Mesenteric fat pad (tissue), 1 donor: ENCODE measurements at regions not wholly inside any gene's neighbourhood (a gene's known extent, or its start where the extent isn't known, plus 50 kb on each side); places are given as distances from the start of the nearest gene placed in this dataset.

Experiments used
- DNase-seq: peaks from one replicate; pipeline ENCODE4 v3.0.0-alpha.2; 2020; ENCODE audit warnings: low spot score
- donor health status: DM: yes; HTN: yes; CAD: no.

GRCh38 chr2:23149777-23150176, 235.2 kb upstream of the KLHL29 start:
- DNase-seq: no peak

GRCh38 chr2:23153484-23153883, 231.5 kb upstream of the KLHL29 start:
- no peak for DNase-seq

- no peak for DNase-seq
Observed at GRCh38 chr2:23155022-23155421, 230.0 kb upstream of the KLHL29 start.

DNA sequence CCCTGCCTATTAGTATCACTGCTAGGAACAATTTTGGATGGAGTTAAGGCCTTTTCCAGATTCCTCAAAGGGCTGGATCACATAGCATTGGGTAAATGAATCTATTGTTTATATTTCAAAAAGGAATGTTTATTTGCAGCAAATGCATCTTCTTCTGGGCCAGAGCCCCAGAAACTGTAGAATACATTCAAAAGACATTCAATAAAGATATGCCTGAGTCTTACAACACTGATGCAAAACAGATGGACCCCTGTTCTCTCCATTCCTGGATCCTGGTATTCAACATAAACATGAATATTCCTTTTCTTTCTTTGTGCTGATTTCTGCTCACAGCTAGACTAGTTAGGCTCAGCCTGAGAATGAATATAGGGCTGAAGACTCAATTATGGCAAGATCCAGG, 227.2 kb upstream of the KLHL29 start:
- DNase-seq: no peak

DNA sequence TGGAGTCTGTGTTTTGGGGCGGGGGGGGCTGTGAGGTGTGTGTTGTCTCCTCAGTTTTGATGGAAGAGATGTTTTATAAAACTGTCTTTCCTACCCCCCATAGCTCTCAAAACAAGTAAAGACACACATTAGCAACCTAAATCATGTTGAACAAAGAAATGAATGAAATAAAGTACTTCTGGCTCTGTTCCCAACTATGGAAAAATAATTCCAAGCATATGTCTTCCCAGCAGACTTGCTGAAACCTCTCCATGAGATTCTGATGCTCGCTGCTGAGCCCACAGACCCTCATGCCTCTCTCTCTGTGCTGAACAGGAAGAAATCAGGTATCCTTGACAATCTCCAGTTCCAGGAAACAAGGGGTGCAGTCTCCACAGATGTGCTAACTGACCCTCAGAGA, 226.7 kb upstream of the KLHL29 start:
- no peak for DNase-seq

GRCh38 chr2:23159746-23160405, 225.1 kb upstream of the KLHL29 start:
- DNase-seq: no peak

DNA sequence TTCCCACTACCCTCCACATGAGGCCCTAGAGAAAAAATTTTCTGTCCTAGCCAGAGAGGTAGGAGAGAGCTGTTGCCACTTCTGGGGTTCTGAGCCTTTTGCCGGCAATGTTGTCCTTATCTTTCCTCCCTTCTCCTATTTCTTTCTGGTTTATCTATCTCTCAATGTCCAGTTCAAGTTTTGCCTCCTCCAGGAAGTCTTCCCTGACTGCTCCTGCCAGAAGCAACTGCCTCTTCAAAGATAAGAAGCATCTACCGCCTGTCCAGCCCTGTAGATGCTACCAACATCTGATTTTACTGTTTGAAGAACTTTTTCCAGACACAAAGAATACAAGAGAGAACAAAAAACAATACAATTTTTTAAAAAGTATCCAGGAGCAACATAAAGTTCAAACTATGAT, 220.8 kb upstream of the KLHL29 start:
- no peak for DNase-seq

- DNase-seq: no peak
Observed at GRCh38 chr2:23169896-23170295, 215.1 kb upstream of the KLHL29 start.

DNA sequence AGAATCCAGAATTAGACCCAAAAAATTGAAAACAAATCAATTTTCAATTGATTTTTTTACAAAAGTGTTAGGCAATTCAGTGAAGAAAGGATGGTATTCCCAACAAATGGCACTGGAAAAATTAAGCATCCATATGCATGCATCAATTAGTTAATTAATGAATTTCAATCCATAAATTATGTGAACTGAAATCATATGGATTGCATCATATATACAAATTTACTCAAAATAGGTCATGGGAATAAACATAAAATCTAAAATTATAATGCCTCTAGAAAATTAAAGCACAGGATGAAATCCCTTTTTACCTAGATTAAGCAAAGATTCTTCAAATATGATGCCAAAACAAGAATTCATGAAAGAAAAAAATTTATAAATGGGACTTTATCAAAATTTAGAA, 213.9 kb upstream of the KLHL29 start:
- DNase-seq: no peak

- no peak for DNase-seq
Observed at GRCh38 chr2:23178396-23178795, 206.6 kb upstream of the KLHL29 start.

DNA sequence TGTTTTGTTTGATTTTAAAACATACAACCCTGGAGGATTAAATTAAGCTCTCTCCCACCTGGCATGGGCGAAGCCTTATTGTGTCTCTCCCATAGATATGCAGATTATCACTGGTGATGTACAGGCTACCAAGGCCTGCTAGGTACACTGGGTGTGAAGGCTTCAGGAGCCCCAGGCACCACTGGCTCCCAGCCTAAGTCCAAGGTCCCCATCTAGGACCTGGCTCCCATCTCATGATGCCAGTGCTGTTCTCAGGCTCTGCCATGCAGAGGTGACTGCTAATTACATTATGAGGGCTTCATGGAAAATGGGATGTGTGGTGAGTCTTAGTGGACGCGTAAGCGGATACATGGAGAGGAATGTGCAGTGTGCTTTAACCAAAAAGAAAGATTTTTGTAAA, 201.2 kb upstream of the KLHL29 start:
- DNase-seq: no peak

DNA sequence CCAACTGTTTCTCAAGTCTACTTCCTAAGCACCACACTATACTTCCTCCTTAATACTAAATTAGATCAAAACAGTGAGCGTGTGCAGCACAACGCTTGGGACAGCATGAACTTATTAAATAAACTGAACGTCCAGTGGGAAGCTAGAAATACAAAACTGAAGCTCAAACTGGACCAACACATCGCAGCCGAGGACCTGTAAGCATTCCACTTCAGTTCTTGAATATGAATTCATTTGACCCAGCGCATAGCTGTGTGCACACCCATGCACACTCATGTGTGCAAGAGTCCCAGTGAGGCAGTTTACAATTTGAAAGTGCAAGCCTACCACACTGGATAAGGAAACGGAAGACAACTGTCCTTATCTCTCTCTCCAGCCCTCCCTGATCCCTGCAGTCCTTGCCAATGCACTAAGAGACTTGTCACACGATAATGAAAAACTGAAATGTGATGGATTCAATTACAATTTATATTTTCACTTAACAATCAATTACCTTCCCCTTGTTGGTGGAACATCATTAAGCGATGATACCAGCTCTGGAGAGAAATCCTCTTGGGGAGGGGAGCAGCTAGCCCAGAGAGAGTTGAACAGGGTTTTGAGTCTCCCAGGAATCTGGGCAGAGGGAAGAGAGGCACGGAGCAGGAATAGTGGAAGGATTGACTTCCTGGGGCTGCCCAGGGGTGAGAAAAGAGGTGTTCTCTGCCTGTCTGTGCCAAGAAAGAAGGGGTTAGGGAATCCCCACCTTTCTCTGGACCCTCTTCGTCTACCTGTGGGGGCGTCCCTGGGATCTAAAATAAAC, 186.5 kb upstream of the KLHL29 start:
- DNase-seq: no peak

DNA sequence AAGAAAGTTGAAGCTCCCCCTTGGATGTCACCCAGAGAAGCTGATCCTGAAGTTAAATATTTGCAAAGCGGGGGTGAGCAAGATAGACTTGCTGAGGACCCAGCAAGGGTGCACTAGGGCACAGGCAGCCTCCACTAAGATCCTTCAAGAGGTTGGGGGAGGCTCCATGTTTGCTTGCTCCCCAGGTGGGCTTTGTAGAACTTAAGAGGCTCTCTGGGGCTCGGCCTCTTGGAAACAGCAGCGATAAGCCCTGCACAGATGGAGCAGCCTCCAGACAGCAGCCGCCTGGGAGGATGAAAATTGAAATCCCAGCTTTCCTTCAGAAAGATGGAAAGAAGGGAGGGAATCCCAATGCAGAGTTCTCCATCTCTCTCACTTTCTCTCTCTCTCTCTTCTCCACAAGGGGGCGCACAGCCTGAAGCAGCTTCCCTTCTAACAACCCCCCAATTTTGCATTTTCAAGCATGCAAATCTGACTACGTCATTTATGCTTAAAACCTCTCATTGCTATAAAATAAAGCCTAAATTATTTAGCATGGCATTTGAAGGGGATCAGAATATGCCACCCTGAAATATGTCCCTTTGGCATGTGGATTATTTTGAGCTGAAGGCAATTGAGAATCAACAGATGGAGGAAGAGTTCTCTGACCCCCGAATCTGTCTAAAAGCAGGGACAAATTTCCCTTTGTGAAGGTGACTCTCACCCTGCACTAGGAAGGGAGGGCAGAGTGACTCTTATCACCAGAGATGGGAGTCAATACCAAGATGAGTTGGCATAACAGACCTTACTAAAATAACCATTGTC, 185.7 kb upstream of the KLHL29 start:
- DNase-seq: no peak

GRCh38 chr2:23200068-23200786, 184.8 kb upstream of the KLHL29 start:
- DNase-seq: no peak

- DNase-seq: no peak
Observed at GRCh38 chr2:23200787-23201114, 184.2 kb upstream of the KLHL29 start.

GRCh38 chr2:23203383-23203782, 181.6 kb upstream of the KLHL29 start:
- DNase-seq: no peak

DNA sequence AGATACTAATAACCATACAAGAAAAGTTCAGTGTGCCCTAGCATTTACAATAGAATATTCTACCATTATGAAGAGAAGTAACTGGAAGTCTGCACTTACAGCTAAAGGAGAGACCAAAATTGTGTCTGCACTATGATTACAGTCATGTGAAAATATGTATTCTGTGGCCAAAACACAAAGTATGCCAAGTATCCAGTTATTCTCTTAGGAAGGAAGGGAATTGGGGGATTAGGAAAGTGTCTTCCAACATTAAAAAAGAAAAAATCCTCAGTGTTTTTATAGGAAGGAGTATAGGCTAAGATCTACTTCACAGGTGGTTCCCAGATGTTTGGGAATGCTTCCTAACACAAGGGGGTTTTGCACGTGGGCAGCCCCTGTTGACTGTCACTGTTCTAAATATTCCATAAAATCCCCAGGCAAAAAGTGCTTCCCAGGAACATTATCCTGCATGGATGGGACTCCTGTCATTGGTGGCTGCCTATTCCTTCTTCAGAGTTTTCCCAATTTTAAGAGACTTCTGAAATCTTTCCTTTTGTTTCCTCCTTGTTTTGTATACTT, 180.2 kb upstream of the KLHL29 start:
- DNase-seq: no peak

DNA sequence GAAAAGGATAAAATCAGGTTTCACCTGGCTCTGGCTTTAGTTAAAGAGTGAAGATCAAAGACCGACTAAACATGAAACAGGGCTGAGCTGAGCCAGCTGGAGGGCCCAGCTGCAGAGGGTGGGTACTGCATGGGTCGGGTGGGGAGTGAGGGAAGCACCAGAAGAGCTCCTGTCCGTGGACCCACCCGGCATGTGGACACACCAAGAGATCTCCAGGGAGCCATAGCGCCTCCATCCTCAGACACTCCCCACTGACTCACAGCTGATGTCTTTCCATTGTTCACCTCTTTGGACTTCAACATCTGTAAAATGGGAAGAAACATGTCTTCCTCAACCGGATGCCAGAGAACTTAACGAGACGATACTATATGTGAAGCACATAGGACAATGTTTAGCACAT, 178.3 kb upstream of the KLHL29 start:
- DNase-seq: no peak

DNA sequence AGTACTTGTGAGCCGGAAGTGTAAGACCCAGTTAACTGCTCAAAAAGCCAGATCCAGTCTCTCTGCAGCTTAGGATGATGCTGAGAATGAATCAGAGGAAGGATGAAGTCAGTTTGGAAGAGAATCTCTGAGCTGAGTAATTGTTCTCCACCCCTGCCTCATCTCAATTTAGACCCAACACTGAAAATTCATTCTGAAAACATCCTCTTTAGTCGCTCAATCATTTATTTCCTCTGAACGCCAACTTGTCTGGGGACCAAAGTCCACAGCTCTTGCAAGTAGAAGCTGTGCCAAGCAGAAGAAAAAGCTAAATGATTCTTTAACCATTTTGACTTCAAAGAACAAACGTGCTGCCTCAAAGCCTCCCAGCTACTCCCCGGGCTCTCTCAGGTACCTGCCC, 177.1 kb upstream of the KLHL29 start:
- no peak for DNase-seq

DNA sequence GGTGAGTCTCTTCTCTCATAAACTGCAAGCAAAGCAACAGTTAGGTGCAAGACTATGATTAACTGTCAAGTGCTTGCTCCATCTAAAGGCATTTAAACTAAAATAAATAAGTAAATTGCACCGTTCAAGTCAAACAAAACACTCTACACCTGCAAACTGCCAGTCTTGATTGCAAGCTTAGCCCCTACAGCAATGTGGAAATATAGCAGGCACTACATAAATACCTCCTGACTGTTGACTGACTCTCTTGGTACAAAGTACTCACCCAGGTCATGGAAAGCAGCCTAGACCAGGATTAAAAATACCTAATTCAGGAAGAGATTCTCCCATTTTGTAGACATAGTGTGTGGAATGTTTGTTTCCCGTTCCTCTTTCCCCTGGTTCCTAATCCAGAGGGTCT, 176.6 kb upstream of the KLHL29 start:
- no peak for DNase-seq

GRCh38 chr2:23209059-23209458, 175.9 kb upstream of the KLHL29 start:
- DNase-seq: no peak
